Heart left ventricle (tissue), 13 donors: ENCODE measurements at regions not wholly inside any gene's neighbourhood (a gene's known extent, or its start where the extent isn't known, plus 50 kb on each side); places are given as distances from the start of the nearest gene placed in this dataset.

Experiments
- CTCF ChIP-seq, 12 donors: fragments of 200-600 bp; sonication (generic) in 4 of 12; IDR thresholded peaks; one replicate each; pipeline versions ENCODE4 v1.5.0 to v1.8.0; 2018 to 2022; ENCODE audit warnings: antibody characterized with exemption in 12 of 12, mild to moderate bottlenecking in 5 of 12
- POLR2A ChIP-seq, 2 donors: fragments of 450-650 bp; IDR thresholded peaks; one replicate each; pipeline ENCODE4 v1.6.1; 2017; ENCODE audit warnings: antibody characterized with exemption in 2 of 2, mild to moderate bottlenecking in 2 of 2, moderate library complexity in 2 of 2
- donor health status: ischemic (EF 13 %, LVEDD 7.1; RV severe dilation, severe dysfunction).
- donor health status: DM: no; HTN: yes; CAD: no.
- donor health status: DM: no; HTN: no; CAD: no.
- donor health status: ischemic (EF 25% LVEDD 6.9; RV normal size, moderate dysfunction).
- donor health status: ischemic (EF 25% LVEDD 5.7; RV mildly dilated, moderate dysfunction).
- donor health status: ischemic (EF 35%, LVEDD 5.7; RV mildly dilated, moderate dysfunction).
- donor health status: nonischemic (EF 11% LVEDD 7.7; RV severe dilation, severe dysfunction).
- donor health status: DM: yes; HTN: yes; CAD: no.
- donor health status: PGD.
- donor health status: ischemic (EF 29% LVEDD 5.4; RV normal size, mild dysfunction).
- donor health status: nonischemic (EF 23%, LVEDD 6.1; RV moderate dilation, normal function).

GRCh38 chr12:124148481-124149273 lies 146.2 kb upstream of the RFLNA start:
- TF ChIP-seq CTCF (IDR thresholded peaks at IDR 0.05) = no peak
- no peak for TF ChIP-seq POLR2A (IDR thresholded peaks at IDR 0.05)
